ENCODE measurements at regions not wholly inside any gene's neighbourhood (a gene's known extent, or its start where the extent isn't known, plus 50 kb on each side); places are given as distances from the start of the nearest gene placed in this dataset.

GRCh38 chr11:91850021-91850420, 374.6 kb upstream of the FAT3 start:
- H4K20me1 ChIP-seq (replicated peaks; ENCODE audit: control insufficient read depth, extremely low read depth, insufficient read depth, low read length) = no peaks in the 10 kb centered on the region
- H3K27me3 ChIP-seq (ENCODE audit: control insufficient read depth in 2 of 2, insufficient read depth in 2 of 2, low read length in 2 of 2) = no peaks in the 10 kb centered on the region
- BruUV-seq (replicated peaks) = no TSS peak
- FAIRE-seq (no peak), DNase-seq (ENCODE audit: low read depth, low spot score) (no peak)
- CTCF ChIA-PET = no interaction called here
- TF ChIP-seq POLR2AphosphoS5 (IDR thresholded peaks at IDR 0.05; ENCODE audit: insufficient read depth, low read depth, low read length) (no peak), POLR2A (IDR thresholded peaks at IDR 0.05; ENCODE audit: low read depth, low read length) (no peak), CTCF (IDR thresholded peaks at IDR 0.05; ENCODE audit: extremely low read depth in 1 of 2, insufficient read depth in 1 of 2, low read depth in 1 of 2, low read length in 2 of 2) (no peak), MYC (IDR thresholded peaks at IDR 0.05; ENCODE audit: low read depth, low read length) (no peak), JUN (IDR thresholded peaks at IDR 0.05; ENCODE audit: borderline replicate concordance, insufficient read depth, insufficient read length, low read depth) (no peak), MAX (IDR thresholded peaks at IDR 0.05; ENCODE audit: insufficient read depth, insufficient read length) (no peak), GATA2 (IDR thresholded peaks at IDR 0.05; ENCODE audit: insufficient read depth, insufficient read length, low read depth, low read length) (no peak)
- H2AFZ ChIP-seq (ENCODE audit: low read depth, low read length) = no peak overlapping the region
- intact Hi-C loops (cut with micrococcal nuclease) = no loop called here
- H3K4me1 ChIP-seq (ENCODE audit: control insufficient read depth, extremely low read depth, insufficient read depth, low read length) = no peaks in the 10 kb centered on the region
- H3K4me3 ChIP-seq (replicated peaks in 1 of 3; ENCODE audit: insufficient read depth in 1 of 3, low read depth in 1 of 3, low read length in 3 of 3) = no peak overlapping the region
- H3K36me3 ChIP-seq (ENCODE audit: control insufficient read depth in 2 of 2, extremely low read depth in 1 of 2, insufficient read depth in 2 of 2, low read length in 2 of 2) = no peaks in the 10 kb centered on the region
- H3K27ac ChIP-seq (ENCODE audit: insufficient read depth, low read depth, low read length) = no peak overlapping the region
- no peaks in the 10 kb centered on the region for H3K9me3 ChIP-seq (replicated peaks; ENCODE audit: control insufficient read depth, insufficient read depth, low read length)
- no peaks in the 10 kb centered on the region for H3K79me2 ChIP-seq (ENCODE audit: control insufficient read depth, insufficient read depth, low read length)
- H3K9ac ChIP-seq (replicated peaks; ENCODE audit: extremely low read depth, insufficient read depth, low read length) = no peak overlapping the region
- POLR2A ChIA-PET = no interaction called here
- no peaks in the 10 kb centered on the region for H3K9me1 ChIP-seq (replicated peaks; ENCODE audit: control insufficient read depth, extremely low read depth, insufficient read depth, low read length)
- dilution Hi-C loops (cut with MboI; ENCODE audit: extremely low pct_ligation_motif_present, low sequenced_read_pairs) = no loop called here
- no peak overlapping the region for H3K4me2 ChIP-seq (ENCODE audit: insufficient read depth, low read length)

GRCh38 chr11:91846649-91847048, 378.0 kb upstream of the FAT3 start:
- H3K79me2 ChIP-seq (ENCODE audit: control insufficient read depth, insufficient read depth, low read length) = no peaks in the 10 kb centered on the region

More at GRCh38 chr11:91846649-91847048, 378.0 kb upstream of the FAT3 start:
- Histone ChIP-seq H3K4me2 (ENCODE audit: insufficient read depth, low read length) (no peak overlapping the region), H4K20me1 (replicated peaks; ENCODE audit: control insufficient read depth, extremely low read depth, insufficient read depth, low read length) (no peaks in the 10 kb centered on the region), H2AFZ (ENCODE audit: low read depth, low read length) (no peak overlapping the region), H3K27ac (ENCODE audit: insufficient read depth, low read depth, low read length) (no peak overlapping the region), H3K36me3 (ENCODE audit: control insufficient read depth in 2 of 2, extremely low read depth in 1 of 2, insufficient read depth in 2 of 2, low read length in 2 of 2) (no peaks in the 10 kb centered on the region), H3K4me3 (replicated peaks in 1 of 3; ENCODE audit: insufficient read depth in 1 of 3, low read depth in 1 of 3, low read length in 3 of 3) (no peak overlapping the region), H3K4me1 (ENCODE audit: control insufficient read depth, extremely low read depth, insufficient read depth, low read length) (no peaks in the 10 kb centered on the region), H3K27me3 (ENCODE audit: control insufficient read depth in 2 of 2, insufficient read depth in 2 of 2, low read length in 2 of 2) (no peaks in the 10 kb centered on the region), H3K9ac (replicated peaks; ENCODE audit: extremely low read depth, insufficient read depth, low read length) (no peak overlapping the region), H3K9me3 (replicated peaks; ENCODE audit: control insufficient read depth, insufficient read depth, low read length) (no peaks in the 10 kb centered on the region), H3K9me1 (replicated peaks; ENCODE audit: control insufficient read depth, extremely low read depth, insufficient read depth, low read length) (no peaks in the 10 kb centered on the region)
- CTCF ChIA-PET = no interaction called here
- no TSS peak for BruUV-seq (replicated peaks)
- dilution Hi-C loops (cut with MboI; ENCODE audit: extremely low pct_ligation_motif_present, low sequenced_read_pairs) = no loop called here
- FAIRE-seq (no peak), DNase-seq (ENCODE audit: low read depth, low spot score) (no peak)
- no peak for TF ChIP-seq CTCF (IDR thresholded peaks at IDR 0.05; ENCODE audit: extremely low read depth in 1 of 2, insufficient read depth in 1 of 2, low read depth in 1 of 2, low read length in 2 of 2)
- TF ChIP-seq MYC (IDR thresholded peaks at IDR 0.05; ENCODE audit: low read depth, low read length) = no peak
- no peak for TF ChIP-seq POLR2AphosphoS5 (IDR thresholded peaks at IDR 0.05; ENCODE audit: insufficient read depth, low read depth, low read length)
- TF ChIP-seq POLR2A (IDR thresholded peaks at IDR 0.05; ENCODE audit: low read depth, low read length) = no peak
- TF ChIP-seq JUN (IDR thresholded peaks at IDR 0.05; ENCODE audit: borderline replicate concordance, insufficient read depth, insufficient read length, low read depth) = no peak
- POLR2A ChIA-PET = no interaction called here
- intact Hi-C loops (cut with micrococcal nuclease) = no loop called here

Data from endothelial cell of umbilical vein (primary cell).